HG03442 (cell line): ENCODE measurements at regions not wholly inside any gene's neighbourhood (a gene's known extent, or its start where the extent isn't known, plus 50 kb on each side); places are given as distances from the start of the nearest gene placed in this dataset.
"Not testable (repeated sequence)": the region's sequence is repeated elsewhere in the genome, so short reads cannot be mapped to it uniquely, and the experiment has no call there.

Experiments used
- ATAC-seq: cut with Tn5 transposase; IDR thresholded peaks from one replicate; pipeline ENCODE4 v1.9.1; 2021; ENCODE audit warnings: mild to moderate bottlenecking, moderate library complexity; ENCODE audit not compliant: unreplicated experiment

DNA sequence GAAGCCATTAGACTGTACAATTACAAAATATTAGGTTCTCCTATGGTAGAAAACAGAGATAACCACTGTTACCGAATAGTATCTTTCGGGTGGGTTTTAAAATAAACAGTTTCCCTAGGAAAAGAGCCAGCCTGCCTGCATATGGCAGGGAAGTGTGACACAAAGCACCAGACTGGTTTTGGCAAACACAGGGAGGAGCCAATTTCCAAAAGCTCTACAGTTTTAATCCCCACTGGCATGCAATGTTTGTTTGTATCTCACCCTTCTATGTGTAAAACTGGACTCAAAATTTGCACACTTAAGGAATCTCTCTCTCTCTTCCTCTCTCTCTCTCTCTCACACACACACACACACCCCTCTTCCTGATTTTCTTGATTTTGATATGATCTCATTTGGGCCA, 261.7 kb downstream of the ETV1 start:
- no peak for ATAC-seq

DNA sequence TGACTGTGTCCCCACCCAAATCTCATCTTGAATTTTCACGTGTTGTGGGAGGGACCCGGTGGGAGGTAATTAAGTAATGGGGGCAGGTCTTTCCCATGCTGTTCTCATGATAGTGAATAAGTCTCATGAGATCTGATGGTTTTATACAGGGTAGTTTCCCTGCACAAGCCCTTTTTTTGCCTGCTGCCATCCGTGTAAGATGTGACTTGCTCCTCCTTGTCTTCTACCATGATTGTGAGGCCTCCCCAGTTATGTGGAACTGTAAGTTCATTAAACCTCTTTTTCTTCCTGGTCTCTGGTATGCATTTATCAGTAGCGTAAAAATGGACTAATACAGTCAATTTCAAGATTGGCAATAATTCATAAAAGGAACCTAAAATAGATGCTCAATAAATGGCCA, 261.0 kb downstream of the ETV1 start:
- ATAC-seq: not testable (repeated sequence)

GRCh38 chr7:13731643-13732042, 257.8 kb downstream of the ETV1 start:
- no peak for ATAC-seq

DNA sequence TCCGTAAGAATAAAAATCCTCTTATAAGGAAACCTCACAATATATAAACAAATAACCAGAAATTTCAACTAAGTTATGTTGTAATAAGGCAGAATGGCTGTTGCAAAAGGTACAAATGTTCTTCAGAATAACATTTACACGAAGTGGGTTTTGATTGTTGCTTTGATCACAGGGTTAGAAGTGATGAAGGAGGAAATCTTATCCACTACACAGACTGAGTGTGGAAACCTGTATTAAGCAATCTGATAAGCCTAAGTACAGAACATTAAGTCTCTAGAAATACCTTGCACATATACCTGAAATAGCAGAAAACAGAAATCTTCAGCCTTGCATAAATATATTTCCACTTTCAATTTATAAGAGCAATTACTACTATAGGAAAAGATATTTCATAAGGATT, 251.9 kb downstream of the ETV1 start:
- no peak for ATAC-seq

DNA sequence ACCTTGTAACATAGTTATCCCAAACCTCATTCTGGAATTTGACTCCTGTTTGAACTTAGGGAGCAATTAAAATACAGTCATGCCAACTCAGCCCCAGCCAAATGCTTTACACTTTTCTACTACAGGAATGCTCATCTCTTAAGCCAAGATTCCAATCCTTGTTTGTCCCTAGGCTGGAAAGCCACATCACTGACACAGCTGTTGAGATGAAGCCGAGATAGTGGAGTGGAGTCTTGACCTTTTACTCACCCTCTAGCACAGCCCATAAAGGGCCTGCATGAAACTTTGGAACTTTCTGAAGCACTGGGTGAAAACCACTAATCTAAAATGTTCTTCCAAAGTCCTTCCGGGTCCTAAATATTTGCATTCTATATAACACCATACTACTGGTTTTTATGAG, 247.3 kb downstream of the ETV1 start:
- ATAC-seq: no peak

DNA sequence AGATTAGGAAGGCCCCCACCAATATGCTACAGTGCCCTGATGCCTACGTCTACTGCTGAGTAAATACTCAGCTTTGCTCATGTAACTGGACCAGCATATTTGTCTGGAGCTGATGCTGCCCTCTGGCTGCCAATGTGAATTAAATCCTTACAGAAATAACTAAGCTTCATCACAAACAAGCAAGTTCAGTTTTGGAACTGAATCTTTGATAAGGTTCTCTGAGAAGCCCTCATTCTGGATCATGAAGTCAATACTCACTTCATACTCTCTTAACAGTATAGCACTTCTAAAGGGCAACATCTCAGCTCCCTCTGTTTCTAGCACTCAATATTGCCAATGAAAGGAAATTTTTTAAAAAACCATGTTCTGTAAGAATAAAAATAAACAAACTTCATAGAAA, 246.7 kb downstream of the ETV1 start:
- no peak for ATAC-seq

DNA sequence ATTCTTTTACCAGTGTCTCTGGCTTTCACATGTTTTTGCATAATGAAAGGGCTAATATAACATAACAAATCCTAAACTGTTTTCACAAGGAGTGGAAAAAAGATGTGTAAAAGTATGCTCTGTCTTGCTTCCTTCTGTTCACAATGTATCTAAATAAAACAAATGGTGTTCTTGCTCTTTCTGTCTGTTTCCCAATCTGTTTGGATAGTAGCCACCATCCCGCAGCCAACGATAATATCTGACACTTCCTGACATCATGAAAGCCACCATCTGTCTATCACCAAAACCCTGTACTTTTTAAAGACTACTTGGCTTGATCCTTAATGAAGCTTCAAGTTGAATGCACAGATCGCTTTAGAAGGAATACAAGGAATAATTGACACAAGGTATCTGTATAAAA, 246.2 kb downstream of the ETV1 start:
- no peak for ATAC-seq

DNA sequence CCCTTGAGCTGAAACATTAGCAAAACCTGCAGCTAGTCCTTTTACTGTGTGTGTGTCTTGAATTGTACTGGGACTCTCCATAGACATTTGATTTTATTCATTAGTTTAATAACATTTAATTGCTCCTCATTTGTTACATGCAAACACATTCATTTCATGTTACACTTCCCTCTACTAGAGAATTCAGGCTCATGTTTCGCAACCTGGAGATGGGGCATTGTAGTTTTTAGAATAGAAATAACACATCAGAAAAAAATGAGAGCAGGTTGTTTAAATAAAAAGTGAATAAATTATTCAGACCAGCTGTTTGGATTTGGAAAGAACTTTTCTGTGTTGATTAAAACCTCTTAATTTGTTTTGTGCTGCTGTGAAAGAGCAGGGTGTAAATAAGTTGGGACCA, 243.9 kb downstream of the ETV1 start:
- ATAC-seq: no peak

GRCh38 chr7:13748998-13749397, 240.5 kb downstream of the ETV1 start:
- no peak for ATAC-seq

GRCh38 chr7:13749636-13750035, 239.8 kb downstream of the ETV1 start:
- no peak for ATAC-seq

DNA sequence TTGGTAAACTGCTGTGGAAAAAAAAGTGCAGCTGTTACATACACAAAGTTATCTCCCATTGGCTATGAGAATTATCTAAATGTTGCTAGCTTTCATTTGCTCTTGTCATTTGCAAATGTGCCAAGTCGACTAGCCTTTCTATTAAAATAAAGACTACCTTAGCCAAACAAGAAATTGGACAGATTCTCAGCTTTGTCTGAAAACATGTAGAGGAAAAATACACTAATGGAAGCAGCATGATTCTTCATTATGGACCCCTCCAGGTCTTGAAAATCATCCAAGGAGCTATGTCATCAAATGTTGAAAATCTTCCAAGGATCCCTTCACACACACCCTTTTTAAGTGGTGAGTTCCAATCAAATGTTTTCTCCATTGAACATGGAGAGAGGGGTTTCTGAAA, 237.7 kb downstream of the ETV1 start:
- ATAC-seq: no peak

- ATAC-seq: no peak
These were observed 231.6 kb downstream of the ETV1 start for GRCh38 chr7:13757841-13758240.

DNA sequence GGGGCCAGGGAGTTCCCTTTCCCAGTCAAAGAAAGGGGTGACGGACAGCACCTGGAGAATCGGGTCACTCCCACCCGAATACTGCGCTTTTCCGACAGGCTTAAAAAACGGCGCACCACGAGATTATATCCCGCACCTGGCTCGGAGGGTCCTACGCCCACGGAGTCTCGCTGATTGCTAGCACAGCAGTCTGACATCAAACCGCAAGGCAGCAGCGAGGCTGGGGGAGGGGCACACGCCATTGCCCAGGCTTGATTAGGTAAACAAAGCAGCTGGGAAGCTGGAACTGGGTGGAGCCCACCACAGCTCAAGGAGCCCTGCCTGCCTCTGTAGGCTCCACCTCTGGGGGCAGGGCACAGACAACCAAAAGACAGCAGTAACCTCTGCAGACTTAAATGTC, 223.6 kb downstream of the ETV1 start:
- not testable (repeated sequence) for ATAC-seq

GRCh38 chr7:13770305-13770704, 219.2 kb downstream of the ETV1 start:
- no peak for ATAC-seq

DNA sequence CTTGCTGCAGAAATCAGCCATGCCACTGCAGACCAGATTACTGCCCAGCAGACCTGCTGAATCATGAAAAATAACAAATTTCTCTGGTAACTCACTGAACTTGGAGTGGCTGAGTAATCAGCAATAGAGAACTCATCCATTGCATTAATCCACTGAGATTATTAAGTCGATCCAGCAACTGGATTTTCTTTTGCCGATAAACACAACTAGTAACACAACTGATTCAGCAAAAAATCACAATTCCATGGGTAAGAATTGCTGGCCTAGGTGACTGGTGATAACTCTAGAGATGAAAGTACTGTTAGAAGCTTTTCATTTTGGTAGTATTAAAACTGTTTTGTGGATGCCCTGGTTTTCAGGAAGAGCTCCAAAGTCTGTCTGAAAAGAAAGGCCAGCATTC, 214.5 kb downstream of the ETV1 start:
- no peak for ATAC-seq

DNA sequence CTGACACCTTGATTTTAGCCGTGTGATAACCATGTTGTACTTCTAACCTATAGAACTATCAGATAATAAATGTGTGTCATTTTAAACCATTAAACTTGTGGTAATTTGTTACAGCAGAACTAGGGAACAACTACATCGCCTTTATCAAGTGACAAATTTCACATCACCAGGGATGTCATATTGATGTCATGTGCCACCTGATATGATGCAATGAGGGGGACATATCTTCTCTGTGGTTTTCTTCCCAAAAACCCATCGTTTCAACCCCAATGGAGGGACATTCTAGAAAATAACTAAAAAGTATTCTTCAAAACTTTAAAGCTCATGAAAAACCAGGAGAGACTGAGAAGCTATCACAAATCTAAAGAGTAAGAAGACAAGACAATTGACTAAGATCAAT, 212.2 kb downstream of the ETV1 start:
- ATAC-seq: no peak

DNA sequence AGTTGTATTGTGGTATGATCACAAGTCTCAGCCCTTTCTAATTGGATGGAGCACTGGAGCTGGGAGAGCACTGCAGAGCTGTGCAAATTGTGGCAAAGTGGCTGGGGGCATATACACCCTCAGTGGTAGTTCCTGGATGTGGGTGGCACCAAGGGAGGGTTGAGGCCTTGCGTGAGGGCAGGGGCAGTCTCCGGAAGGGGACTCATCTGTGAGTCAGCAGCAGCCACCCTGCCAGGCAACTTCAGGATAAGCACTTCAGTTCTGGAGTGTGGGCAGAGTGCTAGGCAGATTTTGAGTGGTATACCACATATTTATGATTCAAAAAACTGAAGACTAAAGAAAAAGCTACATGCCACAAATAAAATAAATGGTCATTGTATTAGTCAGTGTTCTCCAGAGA, 210.5 kb downstream of the ETV1 start:
- ATAC-seq: no peak

GRCh38 chr7:13790611-13791010, 198.9 kb downstream of the ETV1 start:
- no peak for ATAC-seq

GRCh38 chr7:13792208-13792607, 197.3 kb downstream of the ETV1 start:
- no peak for ATAC-seq

GRCh38 chr7:13793926-13794325, 195.5 kb downstream of the ETV1 start:
- ATAC-seq: no peak

GRCh38 chr7:13794581-13794980, 194.9 kb downstream of the ETV1 start:
- ATAC-seq: no peak

DNA sequence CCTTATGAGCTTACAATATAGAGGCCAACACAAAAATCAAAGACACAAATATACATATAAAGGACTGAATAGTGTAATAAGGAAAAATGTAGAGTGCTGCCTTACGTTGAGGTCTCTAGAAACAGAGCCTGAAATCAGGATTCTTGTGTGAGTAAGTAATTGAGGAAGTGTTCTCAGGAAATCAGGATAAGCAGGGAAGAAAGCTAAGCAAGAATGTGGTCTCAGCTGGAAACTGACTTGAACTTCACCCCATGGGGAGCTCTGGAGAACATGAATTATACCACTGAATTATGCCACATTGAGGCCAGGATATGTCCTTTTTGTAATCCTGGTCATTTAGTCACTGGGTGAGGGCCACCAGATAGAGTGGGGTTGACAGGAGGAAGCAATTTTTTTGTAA, 191.9 kb downstream of the ETV1 start:
- ATAC-seq: no peak

- no peak for ATAC-seq
These were observed 188.6 kb downstream of the ETV1 start for GRCh38 chr7:13800694-13801448.
